BJ (cell line): ENCODE measurements at regions not wholly inside any gene's neighbourhood (a gene's known extent, or its start where the extent isn't known, plus 50 kb on each side); places are given as distances from the start of the nearest gene placed in this dataset.
"Not testable (repeated sequence)": the region's sequence is repeated elsewhere in the genome, so short reads cannot be mapped to it uniquely, and the experiment has no call there.

ENCODE experiments used
- CTCF ChIA-PET: fragments of 350-600 bp; formaldehyde crosslinking; extraction: SDS; loops from one replicate; lab custom pipeline; 2021; ENCODE audit warnings: antibody characterized with exemption, inconsistent platforms; lab: Yijun Ruan, JAX
- POLR2A ChIA-PET: fragments of 300-600 bp; sonication (Branson Sonifier 250); formaldehyde crosslinking; extraction: SDS; loops from one replicate; lab custom pipeline; 2021; ENCODE audit warnings: antibody characterized with exemption; lab: Charles Lee
- DNase-seq: peaks from one replicate; pipeline ENCODE4 v3.0.0-alpha.2; 2011; ENCODE audit warnings: low read depth
- H3K27me3 ChIP-seq: 2 replicates; pipeline ENCODE4 v1.6.0; 2011; ENCODE audit warnings: low read length; ENCODE audit not compliant: control insufficient read depth, insufficient read depth
- H3K36me3 ChIP-seq: 2 replicates; pipeline ENCODE4 v1.5.1; 2011; ENCODE audit warnings: low read length; ENCODE audit not compliant: control insufficient read depth, insufficient read depth
- H3K4me3 ChIP-seq: 2 replicates; pipeline ENCODE4 v1.5.1; 2011; ENCODE audit warnings: low read depth, mild to moderate bottlenecking, control low read depth, low read length
- CTCF ChIP-seq: IDR thresholded peaks from 2 replicates; pipeline ENCODE4 v1.5.1; 2011; ENCODE audit warnings: low read depth, mild to moderate bottlenecking, control low read depth, inconsistent platforms, low read length, moderate library complexity; ENCODE audit not compliant: insufficient read depth

GRCh38 chr3:197364410-197365071, 66.1 kb upstream of the DLG1 start:
- no peaks in the 10 kb centered on the region for H3K36me3 ChIP-seq
- CTCF ChIA-PET = interaction anchor here (1.2 to 2.4 kb wide), 4 partner anchors 11 to 147 kb away, joined by 3 to 12 read pairs (median 4); no protein-coding TSS in a partner anchor
- no peak for TF ChIP-seq CTCF
- H3K4me3 ChIP-seq = no peak overlapping the region
- POLR2A ChIA-PET = no interaction called here
- no peaks in the 10 kb centered on the region for H3K27me3 ChIP-seq
- no peak for DNase-seq

DNA sequence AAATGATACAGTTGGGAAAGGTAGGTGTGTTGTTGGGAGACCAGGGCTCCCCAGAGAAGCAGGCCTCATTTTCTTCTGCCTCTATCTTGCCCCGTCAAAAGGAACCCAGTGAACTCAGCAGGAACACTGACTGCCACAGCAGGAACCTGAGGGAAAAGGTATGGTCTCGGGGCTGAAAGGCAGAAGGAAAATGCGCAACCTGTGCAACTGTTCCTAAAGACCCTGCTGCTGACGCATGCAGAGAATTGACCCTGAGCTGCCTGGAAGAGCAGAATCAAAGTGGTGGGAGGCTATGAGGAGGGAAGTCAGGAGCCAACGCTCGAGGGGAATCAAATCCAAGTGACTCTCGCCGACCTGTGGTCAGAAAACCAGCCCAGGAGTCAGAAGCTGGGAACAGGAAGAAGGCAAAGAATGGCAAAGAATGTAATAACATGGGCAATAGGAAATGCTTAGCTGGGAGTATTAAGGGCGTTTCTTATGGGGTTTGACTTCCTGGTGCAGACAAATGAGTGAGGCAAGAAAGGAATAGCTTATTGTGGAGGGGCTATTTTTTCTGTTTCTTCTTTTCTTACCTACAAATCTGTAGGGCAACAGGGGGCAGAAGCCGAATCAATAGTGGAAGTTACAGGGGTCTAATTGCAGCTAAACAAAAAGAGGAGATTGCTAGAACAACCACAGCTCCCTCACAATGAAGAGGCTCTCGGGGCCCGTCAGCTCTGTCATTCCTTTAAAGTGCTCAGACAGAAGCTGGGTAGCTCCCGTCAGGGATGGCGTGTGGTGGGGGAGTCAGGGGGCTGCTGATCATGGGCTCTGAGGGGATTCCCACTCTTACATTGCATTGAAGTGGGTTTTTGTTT, 65.4 kb upstream of the DLG1 start:
- Histone ChIP-seq H3K36me3 (no peaks in the 10 kb centered on the region), H3K27me3 (no peaks in the 10 kb centered on the region), H3K4me3 (no peak overlapping the region)
- no peak for DNase-seq
- POLR2A ChIA-PET = no interaction called here
- CTCF ChIA-PET = interaction anchor here (1.7 to 2.4 kb wide), 2 partner anchors 10 to 33 kb away, joined by 4 to 12 read pairs; no protein-coding TSS in a partner anchor
- no peak for TF ChIP-seq CTCF

DNA sequence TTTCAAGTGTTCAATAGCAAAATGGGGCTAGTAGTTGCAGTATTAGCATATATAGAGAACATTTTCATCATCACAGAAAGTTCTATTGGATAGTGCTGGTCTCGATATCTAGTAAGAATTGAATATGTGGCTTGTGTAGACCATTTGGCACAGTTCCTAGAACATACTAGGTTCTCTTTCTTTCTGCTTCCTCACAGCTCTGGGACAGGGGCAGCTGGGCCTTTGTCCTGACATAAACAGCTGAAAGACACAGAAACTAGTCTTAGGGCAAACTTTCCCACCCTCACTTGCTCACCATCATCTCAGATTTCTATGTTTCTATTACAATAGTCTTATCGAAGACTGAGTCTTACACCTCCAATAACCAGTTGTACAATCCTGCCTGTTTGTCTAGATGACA, 63.7 kb upstream of the DLG1 start:
- DNase-seq = no peak
- POLR2A ChIA-PET = no interaction called here
- CTCF ChIA-PET = no interaction called here
- no peak overlapping the region for H3K4me3 ChIP-seq
- no peak for TF ChIP-seq CTCF
- H3K27me3 ChIP-seq = no peaks in the 10 kb centered on the region
- H3K36me3 ChIP-seq = no peaks in the 10 kb centered on the region

- CTCF ChIA-PET, H3K36me3 ChIP-seq, POLR2A ChIA-PET, H3K4me3 ChIP-seq, DNase-seq, H3K27me3 ChIP-seq: not testable (repeated sequence)
These were observed 61.7 kb upstream of the DLG1 start for GRCh38 chr3:197360095-197360494.

DNA sequence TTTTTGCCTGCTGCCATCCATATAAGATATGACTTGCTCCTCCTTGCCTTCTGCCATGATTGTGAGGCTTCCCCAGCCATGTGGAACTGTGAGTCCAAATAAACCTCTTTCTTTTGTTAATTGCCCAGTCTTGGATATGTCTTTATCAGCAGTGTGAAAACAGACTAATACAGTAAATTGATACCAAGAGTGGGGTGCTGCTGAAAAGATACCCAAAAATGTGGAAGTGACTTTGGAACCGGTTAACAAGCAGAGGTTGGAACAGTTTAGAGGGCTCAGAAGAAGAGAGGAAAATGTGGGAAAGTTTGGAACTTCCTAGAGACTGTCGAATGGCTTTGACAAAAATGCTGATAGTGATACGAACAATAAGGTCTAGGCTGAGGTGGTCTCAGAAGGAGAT, 61.1 kb upstream of the DLG1 start:
- POLR2A ChIA-PET, H3K36me3 ChIP-seq, DNase-seq, CTCF ChIA-PET, H3K27me3 ChIP-seq, H3K4me3 ChIP-seq: not testable (repeated sequence)

GRCh38 chr3:197356741-197357140, 58.3 kb upstream of the DLG1 start:
- no peak for DNase-seq
- Histone ChIP-seq H3K4me3 (no peak overlapping the region), H3K27me3 (no peaks in the 10 kb centered on the region), H3K36me3 (no peaks in the 10 kb centered on the region)
- ChIA-PET CTCF (interaction anchor here (1.5 kb wide), 1 partner anchor 97 kb away, joined by 3 read pairs; no protein-coding TSS in a partner anchor), POLR2A (no interaction called here)
- TF ChIP-seq CTCF = no peak
